NK-92 (cell line): ENCODE measurements at regions not wholly inside any gene's neighbourhood (a gene's known extent, or its start where the extent isn't known, plus 50 kb on each side); places are given as distances from the start of the nearest gene placed in this dataset.
A peak's percentile ranks its signal among the peaks of the same experiment; 100 is the strongest.
"Not testable (repeated sequence)": the region's sequence is repeated elsewhere in the genome, so short reads cannot be mapped to it uniquely, and the experiment has no call there.

Experiments
- DNase-seq: peaks from one replicate; lab custom pipeline; 2025; ENCODE audit not compliant: unreplicated experiment; lab: John Stamatoyannopoulos, UW

DNA sequence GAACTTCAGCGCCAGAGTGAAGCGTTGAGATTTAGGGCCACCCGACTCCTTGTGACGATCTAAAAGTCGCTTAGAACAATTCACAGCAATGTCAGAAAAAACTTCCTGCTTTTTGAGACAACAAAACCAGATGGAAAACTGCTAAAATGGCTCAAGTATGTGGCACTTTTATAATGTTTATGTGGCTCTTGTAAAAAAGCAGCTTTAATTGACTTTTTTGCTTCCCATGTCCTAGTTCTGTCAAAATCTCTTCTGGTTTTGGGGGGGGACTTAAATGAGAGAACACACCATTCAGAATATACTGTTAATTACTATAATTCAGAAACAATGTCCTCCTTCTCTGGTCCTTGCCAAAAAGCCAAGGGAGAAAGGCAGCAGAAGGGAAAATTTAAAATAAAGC is 154.7 kb upstream of the LSM14A start:
- no peak for DNase-seq

DNA sequence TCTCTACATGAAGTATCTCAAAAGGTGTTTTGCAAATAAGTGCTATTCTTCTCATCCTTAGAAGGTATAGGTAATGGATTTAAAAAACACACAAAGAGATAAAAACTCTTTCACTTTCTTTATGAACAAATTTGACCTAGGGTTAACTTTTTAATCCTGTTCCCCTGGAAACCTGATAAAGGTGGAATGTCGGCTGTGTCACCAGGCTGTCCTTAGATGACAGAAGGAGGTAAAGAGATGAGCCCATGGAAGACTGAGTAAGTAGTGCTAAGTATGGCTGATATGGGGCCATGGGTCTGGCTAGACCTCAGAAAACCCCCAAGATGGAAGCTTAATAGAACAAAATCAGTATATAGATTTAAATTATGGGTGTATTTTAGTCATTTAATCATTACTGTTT is 153.8 kb upstream of the LSM14A start:
- no peak for DNase-seq

- DNase-seq: no peak
Measured at GRCh38 chr19:34023381-34023780, 148.9 kb upstream of the LSM14A start.

- DNase-seq: no peak
Measured at GRCh38 chr19:34033880-34034279, 138.4 kb upstream of the LSM14A start.

GRCh38 chr19:34034318-34034846 is 137.9 kb upstream of the LSM14A start:
- DNase-seq: no peak

DNA sequence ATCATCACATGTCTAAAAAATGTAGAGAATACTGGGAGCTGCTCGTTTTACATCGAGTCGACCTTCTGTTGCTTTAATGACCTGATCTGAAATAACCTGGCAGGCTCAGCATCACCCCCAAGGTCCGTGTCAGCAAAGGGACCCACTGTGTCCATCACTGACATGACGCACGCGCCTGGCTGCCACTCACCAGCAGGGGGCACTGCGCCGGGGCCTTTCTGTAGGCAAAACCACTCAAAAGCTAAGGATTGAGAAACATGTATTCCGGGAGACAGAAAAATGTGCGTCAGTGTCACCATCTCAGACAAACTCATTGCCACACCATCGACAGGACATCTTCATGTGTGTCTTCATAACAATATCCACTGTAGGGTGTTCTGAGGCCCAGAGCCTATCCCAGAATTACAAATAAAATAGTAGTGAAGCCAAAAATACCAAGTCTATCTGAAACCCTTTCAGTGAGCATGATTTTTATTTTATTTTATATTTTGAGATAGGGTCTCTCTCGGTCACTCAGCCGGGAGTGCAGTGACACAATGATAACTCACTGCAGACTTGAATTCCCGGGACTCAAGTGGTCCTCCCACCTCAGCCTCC is 130.3 kb upstream of the LSM14A start:
- DNase-seq: peak; percentile 31

- DNase-seq: no peak
Measured at GRCh38 chr19:34044021-34044420, 128.3 kb upstream of the LSM14A start.

GRCh38 chr19:34049944-34050343 is 122.4 kb upstream of the LSM14A start:
- DNase-seq: no peak

- DNase-seq: not testable (repeated sequence)
Measured at GRCh38 chr19:34050430-34050829, 121.9 kb upstream of the LSM14A start.

GRCh38 chr19:34051255-34051654 is 121.0 kb upstream of the LSM14A start:
- DNase-seq: no peak

GRCh38 chr19:34057155-34057554 is 115.1 kb upstream of the LSM14A start:
- no peak for DNase-seq

GRCh38 chr19:34066007-34066643 is 106.2 kb upstream of the LSM14A start:
- no peak for DNase-seq

- no peak for DNase-seq
Measured at GRCh38 chr19:34067861-34068271, 104.4 kb upstream of the LSM14A start.

- DNase-seq: no peak
Measured at GRCh38 chr19:34075661-34076091, 96.6 kb upstream of the LSM14A start.

DNA sequence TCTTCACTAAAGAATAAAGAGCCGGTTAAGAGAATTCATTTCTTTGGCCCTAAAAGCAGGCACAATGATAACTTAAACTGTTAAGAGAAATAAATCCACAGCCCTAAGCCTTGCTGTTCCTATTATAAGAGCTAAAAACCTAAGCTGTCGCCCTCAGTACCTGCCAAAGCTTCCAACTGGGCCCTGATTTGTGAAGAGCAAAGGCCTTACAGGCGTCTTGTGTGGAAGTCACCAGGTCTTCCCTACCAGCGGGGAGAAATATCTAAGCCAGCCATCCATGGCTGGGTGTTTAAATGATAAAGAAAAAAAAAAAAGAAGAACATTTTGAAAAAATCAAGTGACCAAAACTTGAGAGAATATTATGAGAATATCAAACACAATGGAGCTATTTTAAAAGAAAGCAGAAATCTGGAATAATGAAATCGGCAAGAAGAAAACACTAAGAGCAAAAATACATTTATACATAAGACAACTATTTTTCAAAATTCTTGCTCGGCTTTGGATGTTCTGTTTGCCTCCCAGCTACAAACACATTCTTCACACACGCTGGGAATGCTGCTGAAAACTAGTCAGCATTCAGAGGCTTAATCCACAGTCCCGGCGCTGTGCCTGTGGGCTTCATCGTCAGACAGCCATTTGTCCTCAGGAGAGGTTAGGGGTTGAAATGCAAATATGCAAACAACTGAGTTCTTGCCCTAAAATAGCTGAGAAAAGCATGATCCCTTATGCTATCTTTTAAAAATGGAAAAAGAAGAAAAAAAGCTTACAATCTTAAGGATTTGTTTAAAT is 89.8 kb upstream of the LSM14A start:
- DNase-seq: no peak

GRCh38 chr19:34084396-34085145 is 87.7 kb upstream of the LSM14A start:
- DNase-seq: no peak

- DNase-seq: no peak
Measured at GRCh38 chr19:34085336-34085735, 87.0 kb upstream of the LSM14A start.

GRCh38 chr19:34088292-34088691 is 84.0 kb upstream of the LSM14A start:
- DNase-seq: no peak

- no peak for DNase-seq
Measured at GRCh38 chr19:34089566-34089965, 82.7 kb upstream of the LSM14A start.

DNA sequence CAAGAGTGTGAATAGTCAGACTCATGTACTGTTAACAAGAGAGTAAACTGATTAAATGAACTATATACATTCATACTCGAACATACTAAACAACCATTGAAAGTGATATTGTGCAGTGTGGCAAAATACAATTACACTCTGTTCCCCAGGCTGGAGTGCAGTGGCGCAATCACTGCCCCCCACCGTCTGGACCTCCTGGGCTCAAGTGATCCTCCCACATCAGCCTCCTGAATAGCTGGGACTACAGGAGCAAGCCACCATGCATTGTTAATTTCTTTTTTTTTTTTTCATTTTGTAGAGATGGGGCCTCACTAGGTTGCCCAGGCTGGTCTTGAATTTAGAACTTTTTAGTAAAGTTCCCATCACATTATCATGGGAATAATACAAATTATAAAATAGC is 77.3 kb upstream of the LSM14A start:
- no peak for DNase-seq

DNA sequence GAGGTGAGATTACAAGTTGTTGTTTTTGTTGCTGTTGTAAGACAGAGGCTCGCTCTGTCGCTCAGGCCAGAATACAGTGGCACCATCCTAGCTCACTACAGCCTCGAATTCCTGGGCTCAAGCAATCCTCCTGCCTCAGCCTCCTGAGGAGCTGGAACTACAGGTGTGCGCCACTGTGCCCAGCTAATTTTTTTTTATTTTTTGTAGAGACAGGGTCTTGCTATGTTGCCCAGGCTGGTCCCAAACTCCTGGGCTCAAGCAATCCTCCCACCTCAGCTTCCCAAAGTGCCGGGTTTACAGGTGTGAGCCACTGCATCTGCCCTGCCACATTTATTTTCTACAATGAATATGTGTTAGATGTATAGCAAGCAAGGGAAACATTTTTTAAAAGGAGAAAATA is 76.9 kb upstream of the LSM14A start:
- not testable (repeated sequence) for DNase-seq
